ENCODE measurements at regions not wholly inside any gene's neighbourhood (a gene's known extent, or its start where the extent isn't known, plus 50 kb on each side); places are given as distances from the start of the nearest gene placed in this dataset.

- TF ChIP-seq MAX (IDR thresholded peaks at IDR 0.05), result no peak
- no peak for TF ChIP-seq EGR1 (IDR thresholded peaks at IDR 0.05)
- no peak for TF ChIP-seq TCF12 (IDR thresholded peaks at IDR 0.05; ENCODE audit: low read depth)
Observed at GRCh38 chr11:91435694-91436395, 788.8 kb upstream of the FAT3 start.

GRCh38 chr11:91433284-91434010, 791.2 kb upstream of the FAT3 start:
- TF ChIP-seq FOXM1 (IDR thresholded peaks at IDR 0.05; ENCODE audit: borderline replicate concordance, low read depth), result no peak
- TF ChIP-seq TCF12 (IDR thresholded peaks at IDR 0.05; ENCODE audit: low read depth), result no peak
- no peak for TF ChIP-seq ZBTB7A (IDR thresholded peaks at IDR 0.05; ENCODE audit: low read depth)
- no peak for TF ChIP-seq EP300 (IDR thresholded peaks at IDR 0.05; ENCODE audit: borderline replicate concordance)
- no peak for TF ChIP-seq CREB1 (IDR thresholded peaks at IDR 0.05; ENCODE audit: low read depth)
- no peak for TF ChIP-seq NFIC (IDR thresholded peaks at IDR 0.05)
- no peak for TF ChIP-seq RAD21 (IDR thresholded peaks at IDR 0.05; ENCODE audit: low read depth)
- TF ChIP-seq EGR1 (IDR thresholded peaks at IDR 0.05), result no peak
- no peak for TF ChIP-seq TAF1 (IDR thresholded peaks at IDR 0.05; ENCODE audit: low read depth)
- no peak for TF ChIP-seq CEBPB (IDR thresholded peaks at IDR 0.05)
- no peak for TF ChIP-seq TEAD4 (IDR thresholded peaks at IDR 0.05)

- TF ChIP-seq NFIC (IDR thresholded peaks at IDR 0.05) (no peak), EGR1 (IDR thresholded peaks at IDR 0.05) (no peak), YY1 (IDR thresholded peaks at IDR 0.05; ENCODE audit: low read depth) (no peak), CREB1 (IDR thresholded peaks at IDR 0.05; ENCODE audit: low read depth) (no peak), TCF12 (IDR thresholded peaks at IDR 0.05; ENCODE audit: low read depth) (no peak), REST (IDR thresholded peaks at IDR 0.05; ENCODE audit: low read depth) (no peak), TEAD4 (IDR thresholded peaks at IDR 0.05) (no peak), TAF1 (IDR thresholded peaks at IDR 0.05; ENCODE audit: low read depth) (no peak), RAD21 (IDR thresholded peaks at IDR 0.05; ENCODE audit: low read depth) (no peak), ZBTB7A (IDR thresholded peaks at IDR 0.05; ENCODE audit: low read depth) (no peak), MAX (IDR thresholded peaks at IDR 0.05) (no peak), FOXM1 (IDR thresholded peaks at IDR 0.05; ENCODE audit: borderline replicate concordance, low read depth) (no peak), CEBPB (IDR thresholded peaks at IDR 0.05) (no peak), USF1 (IDR thresholded peaks at IDR 0.05) (no peak)
Observed at GRCh38 chr11:91421641-91422040, 803.0 kb upstream of the FAT3 start.

GRCh38 chr11:91407842-91408241, 816.8 kb upstream of the FAT3 start:
- TF ChIP-seq ZBTB7A (IDR thresholded peaks at IDR 0.05; ENCODE audit: low read depth) (no peak), EGR1 (IDR thresholded peaks at IDR 0.05) (no peak), TEAD4 (IDR thresholded peaks at IDR 0.05) (no peak)

- no peak for TF ChIP-seq CREB1 (IDR thresholded peaks at IDR 0.05; ENCODE audit: low read depth)
- TF ChIP-seq USF1 (IDR thresholded peaks at IDR 0.05), result no peak
- no peak for TF ChIP-seq TAF1 (IDR thresholded peaks at IDR 0.05; ENCODE audit: low read depth)
- no peak for TF ChIP-seq NFIC (IDR thresholded peaks at IDR 0.05)
- TF ChIP-seq MAX (IDR thresholded peaks at IDR 0.05), result no peak
- no peak for TF ChIP-seq EGR1 (IDR thresholded peaks at IDR 0.05)
- TF ChIP-seq EP300 (IDR thresholded peaks at IDR 0.05; ENCODE audit: borderline replicate concordance), result no peak
- no peak for TF ChIP-seq RAD21 (IDR thresholded peaks at IDR 0.05; ENCODE audit: low read depth)
- TF ChIP-seq REST (IDR thresholded peaks at IDR 0.05; ENCODE audit: low read depth), result no peak
- TF ChIP-seq ZBTB7A (IDR thresholded peaks at IDR 0.05; ENCODE audit: low read depth), result no peak
- TF ChIP-seq FOXM1 (IDR thresholded peaks at IDR 0.05; ENCODE audit: borderline replicate concordance, low read depth), result no peak
- TF ChIP-seq TCF12 (IDR thresholded peaks at IDR 0.05; ENCODE audit: low read depth), result no peak
- no peak for TF ChIP-seq TEAD4 (IDR thresholded peaks at IDR 0.05)
- TF ChIP-seq YY1 (IDR thresholded peaks at IDR 0.05; ENCODE audit: low read depth), result no peak
- no peak for TF ChIP-seq CEBPB (IDR thresholded peaks at IDR 0.05)
Observed at GRCh38 chr11:91406009-91406408, 818.6 kb upstream of the FAT3 start.

Measured in Ishikawa (cell line).